Stimulated activated CD4-positive, alpha-beta T cell treated with anti-CD3 and anti-CD28 coated beads, Interleukin-15, amount 100 ng/mL, for 24 hours (primary cell): ENCODE measurements at regions not wholly inside any gene's neighbourhood (a gene's known extent, or its start where the extent isn't known, plus 50 kb on each side); places are given as distances from the start of the nearest gene placed in this dataset.

Experiments
- DNase-seq: peaks from one replicate; pipeline ENCODE4 v3.0.0-alpha.2; 2020

GRCh38 chr13:89937420-89937819 lies 1410.1 kb upstream of the MIR17HG start:
- no peak for DNase-seq

GRCh38 chr13:89940383-89940782 lies 1407.1 kb upstream of the MIR17HG start:
- no peak for DNase-seq

- DNase-seq: no peak
These were observed 1404.3 kb upstream of the MIR17HG start for GRCh38 chr13:89943139-89943538.

GRCh38 chr13:89950225-89950624 lies 1397.3 kb upstream of the MIR17HG start:
- DNase-seq: no peak

GRCh38 chr13:89951341-89951740 lies 1396.1 kb upstream of the MIR17HG start:
- no peak for DNase-seq

- no peak for DNase-seq
These were observed 1393.9 kb upstream of the MIR17HG start for GRCh38 chr13:89953581-89953980.

GRCh38 chr13:89955773-89956172 lies 1391.7 kb upstream of the MIR17HG start:
- DNase-seq: no peak

- no peak for DNase-seq
These were observed 1388.4 kb upstream of the MIR17HG start for GRCh38 chr13:89959074-89959473.

GRCh38 chr13:89965252-89965651 lies 1382.2 kb upstream of the MIR17HG start:
- no peak for DNase-seq

- DNase-seq: no peak
These were observed 1381.0 kb upstream of the MIR17HG start for GRCh38 chr13:89966524-89966923.

- DNase-seq: no peak
These were observed 1379.8 kb upstream of the MIR17HG start for GRCh38 chr13:89967701-89968100.

GRCh38 chr13:89968470-89968869 lies 1379.0 kb upstream of the MIR17HG start:
- no peak for DNase-seq

- no peak for DNase-seq
These were observed 1377.2 kb upstream of the MIR17HG start for GRCh38 chr13:89970353-89970709.

GRCh38 chr13:89977203-89977602 lies 1370.3 kb upstream of the MIR17HG start:
- no peak for DNase-seq

GRCh38 chr13:89980896-89981295 lies 1366.6 kb upstream of the MIR17HG start:
- no peak for DNase-seq

- DNase-seq: no peak
These were observed 1364.9 kb upstream of the MIR17HG start for GRCh38 chr13:89982407-89983095.

GRCh38 chr13:89988206-89988605 lies 1359.3 kb upstream of the MIR17HG start:
- no peak for DNase-seq

- DNase-seq: no peak
These were observed 1343.9 kb upstream of the MIR17HG start for GRCh38 chr13:90003566-90003965.

- no peak for DNase-seq
These were observed 1338.8 kb upstream of the MIR17HG start for GRCh38 chr13:90008707-90009149.

- DNase-seq: no peak
These were observed 1333.4 kb upstream of the MIR17HG start for GRCh38 chr13:90014038-90014437.

- no peak for DNase-seq
These were observed 1331.7 kb upstream of the MIR17HG start for GRCh38 chr13:90015565-90016507.

- no peak for DNase-seq
These were observed 1330.8 kb upstream of the MIR17HG start for GRCh38 chr13:90016688-90017087.

- DNase-seq: no peak
These were observed 1326.9 kb upstream of the MIR17HG start for GRCh38 chr13:90020536-90021070.

- DNase-seq: no peak
These were observed 1320.1 kb upstream of the MIR17HG start for GRCh38 chr13:90027409-90027808.
